Uterus (tissue), 3 donors: ENCODE measurements at regions not wholly inside any gene's neighbourhood (a gene's known extent, or its start where the extent isn't known, plus 50 kb on each side); places are given as distances from the start of the nearest gene placed in this dataset.

ENCODE experiments used
- DNase-seq, 2 donors: peaks; one replicate each; pipeline ENCODE4 v3.0.0-alpha.2; 2019 to 2020
- H3K27ac ChIP-seq, 2 donors: fragments of 200-600 bp; sonication (generic); 1 replicate in 1 of 2; 2 replicates in 1 of 2; pipeline ENCODE4 v1.5.1; 2016 to 2018
- H3K27me3 ChIP-seq, 2 donors: fragments of 200-600 bp; sonication (generic); one replicate each; pipeline ENCODE4 v1.5.1; 2018 to 2019; ENCODE audit warnings: control low read depth in 1 of 2
- H3K36me3 ChIP-seq, 2 donors: fragments of 200-600 bp; sonication (generic); one replicate each; pipeline ENCODE4 v1.5.1; 2019; ENCODE audit warnings: control low read depth in 1 of 2
- H3K4me1 ChIP-seq, 2 donors: fragments of 200-600 bp; sonication (generic); one replicate each; pipeline ENCODE4 v1.5.1; 2018 to 2019; ENCODE audit warnings: control low read depth in 1 of 2
- H3K4me3 ChIP-seq, 2 donors: fragments of 200-600 bp; sonication (generic); 1 replicate in 1 of 2; 2 replicates in 1 of 2; pipeline ENCODE4 v1.5.1; 2018 to 2019; ENCODE audit warnings: mild to moderate bottlenecking in 1 of 2
- H3K9me3 ChIP-seq, 2 donors: fragments of 200-600 bp; sonication (generic); one replicate each; pipeline ENCODE4 v1.5.1; 2019; ENCODE audit warnings: control low read depth in 1 of 2
- CTCF ChIP-seq, 4 experiments: fragments of 200-600 bp in 2 of 4; fragments of 450-650 bp in 2 of 4; sonication (generic) in 2 of 4; IDR thresholded peaks; one replicate each; pipeline ENCODE4 v1.5.1; 2016 to 2019; ENCODE audit warnings: antibody characterized with exemption in 4 of 4, mild to moderate bottlenecking in 2 of 4, moderate library complexity in 1 of 4
- POLR2A ChIP-seq, 2 donors: fragments of 450-650 bp; IDR thresholded peaks; one replicate each; pipeline ENCODE4 v1.6.1; 2016; ENCODE audit warnings: antibody characterized with exemption in 2 of 2, mild to moderate bottlenecking in 1 of 2, moderate library complexity in 1 of 2
- intact Hi-C: fragments of 100-400 bp; cut with DNase I; formaldehyde crosslinking; loops from one replicate; pipeline ENCODE4 v1.15.1; 2023; ENCODE audit warnings: low total_unique reads
- donor health status: DM: yes; HTN: yes; CAD: no.

DNA sequence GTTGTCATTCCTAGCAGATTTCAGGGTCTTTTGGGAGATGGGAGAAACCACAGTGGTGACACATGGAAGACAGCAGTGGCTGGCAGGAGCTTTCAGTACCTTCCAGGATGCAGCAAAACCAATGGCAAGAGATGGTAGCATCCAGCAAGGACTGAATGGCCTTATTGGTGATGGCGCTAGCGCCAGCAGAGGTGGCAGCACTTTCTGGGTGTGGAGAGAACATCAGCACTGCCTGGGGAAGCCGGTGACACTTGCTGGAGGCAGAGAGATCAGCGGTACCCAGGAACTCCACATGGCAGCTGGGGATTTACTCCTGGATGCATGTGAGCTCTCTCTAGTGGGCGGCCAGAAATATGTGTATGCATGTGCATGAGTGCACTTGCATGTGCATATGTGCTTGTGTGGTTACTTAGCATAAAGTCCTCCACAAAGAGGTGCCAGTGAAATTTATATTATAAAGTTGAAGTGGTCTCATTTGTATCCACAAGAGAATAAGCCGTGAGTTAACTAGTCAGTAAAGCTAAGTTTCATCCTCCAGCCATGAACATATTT, 364.7 kb downstream of the LMX1A start:
- Histone ChIP-seq H3K4me1 (no peaks in the 10 kb centered on the region), H3K27me3 (no peaks in the 10 kb centered on the region), H3K9me3 (no peaks in the 10 kb centered on the region), H3K27ac (no peak overlapping the region), H3K4me3 (no peak overlapping the region), H3K36me3 (no peaks in the 10 kb centered on the region)
- intact Hi-C loops: no loop called here
- no peak for DNase-seq
- TF ChIP-seq POLR2A (IDR thresholded peaks at IDR 0.05) (no peak), CTCF (IDR thresholded peaks at IDR 0.05) (no peak)

- H3K4me1 ChIP-seq: no peaks in the 10 kb centered on the region
- no peak overlapping the region for H3K27ac ChIP-seq
- no peaks in the 10 kb centered on the region for H3K9me3 ChIP-seq
- H3K36me3 ChIP-seq: no peaks in the 10 kb centered on the region
- intact Hi-C loops: no loop called here
- H3K4me3 ChIP-seq: no peak overlapping the region
- no peak for DNase-seq
- no peaks in the 10 kb centered on the region for H3K27me3 ChIP-seq
- TF ChIP-seq POLR2A (IDR thresholded peaks at IDR 0.05) (no peak), CTCF (IDR thresholded peaks at IDR 0.05) (no peak)
Observed at GRCh38 chr1:164983023-164983650, 373.4 kb downstream of the LMX1A start.

DNA sequence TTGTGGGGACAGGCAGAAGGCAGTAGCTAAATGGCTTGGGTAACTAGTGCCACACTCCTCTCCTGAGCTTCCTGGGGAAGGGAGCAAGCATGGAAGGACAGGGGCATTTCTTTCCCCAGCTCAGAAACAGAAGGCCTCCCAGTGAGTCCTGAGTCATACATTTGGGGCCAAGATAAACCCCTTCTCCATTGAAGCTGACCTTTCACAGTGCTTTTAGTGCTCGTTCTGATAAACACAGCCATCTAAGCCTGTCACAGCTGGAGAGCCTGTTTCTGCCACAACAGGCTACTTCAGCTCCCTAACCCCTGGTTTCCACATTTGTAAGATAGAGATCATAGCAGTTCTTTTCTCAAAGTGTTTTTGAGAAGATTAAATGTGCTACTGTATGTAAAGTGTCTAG, 374.0 kb downstream of the LMX1A start:
- Histone ChIP-seq H3K4me3 (no peak overlapping the region), H3K27ac (no peak overlapping the region), H3K36me3 (no peaks in the 10 kb centered on the region), H3K27me3 (no peaks in the 10 kb centered on the region), H3K9me3 (no peaks in the 10 kb centered on the region), H3K4me1 (no peaks in the 10 kb centered on the region)
- intact Hi-C loops: no loop called here
- TF ChIP-seq CTCF (IDR thresholded peaks at IDR 0.05): no peak
- DNase-seq: no peak

DNA sequence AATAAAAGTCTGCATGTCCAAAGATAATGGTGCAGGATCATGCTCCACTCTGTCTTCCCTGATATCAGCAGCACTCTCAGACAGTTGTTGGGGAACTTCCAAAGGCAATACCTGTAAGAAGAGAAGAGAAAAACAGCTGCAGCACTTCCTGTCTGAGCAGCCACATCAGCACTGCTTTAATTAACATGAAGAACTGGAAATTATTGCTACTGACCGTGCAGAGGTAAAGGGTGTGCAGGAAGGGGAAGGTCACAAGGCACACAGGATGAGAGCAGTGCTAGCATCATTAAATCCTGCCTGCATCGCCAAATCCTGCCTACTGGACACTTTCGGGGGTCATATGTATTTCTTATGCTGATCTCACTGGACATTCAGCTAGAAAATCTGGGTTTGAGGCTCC, 379.0 kb downstream of the LMX1A start:
- intact Hi-C loops: no loop called here
- H3K4me3 ChIP-seq: no peak overlapping the region
- no peak overlapping the region for H3K27ac ChIP-seq
- H3K9me3 ChIP-seq: no peaks in the 10 kb centered on the region
- no peaks in the 10 kb centered on the region for H3K4me1 ChIP-seq
- no peaks in the 10 kb centered on the region for H3K36me3 ChIP-seq
- TF ChIP-seq CTCF (IDR thresholded peaks at IDR 0.05) (no peak), POLR2A (IDR thresholded peaks at IDR 0.05) (no peak)
- DNase-seq: no peak
- no peaks in the 10 kb centered on the region for H3K27me3 ChIP-seq

DNA sequence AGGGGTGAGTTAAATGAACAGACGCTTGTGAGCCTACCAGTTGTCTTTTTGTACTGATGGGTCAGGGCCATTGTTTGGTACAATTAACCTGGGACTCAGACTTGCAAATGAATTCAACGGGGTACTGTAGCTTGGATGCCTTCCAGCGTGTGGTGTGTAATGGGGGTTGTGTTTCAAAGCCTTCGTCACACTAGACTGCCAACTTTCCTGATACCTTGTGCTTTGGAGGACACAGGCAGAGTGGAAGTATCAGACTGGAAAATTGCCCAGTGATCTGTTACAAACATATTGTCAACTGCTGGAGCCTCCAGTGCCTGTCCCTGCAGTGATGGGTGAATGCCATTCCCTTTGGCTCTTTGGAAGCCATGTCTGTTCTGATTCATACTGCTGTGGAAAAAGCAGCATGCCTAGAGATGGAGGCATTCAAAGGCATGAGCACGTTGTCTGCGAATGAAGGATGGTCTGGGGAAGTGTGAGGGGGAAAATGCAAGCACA, 384.5 kb downstream of the LMX1A start:
- Histone ChIP-seq H3K4me1 (no peaks in the 10 kb centered on the region), H3K27me3 (no peaks in the 10 kb centered on the region), H3K9me3 (no peaks in the 10 kb centered on the region), H3K36me3 (no peaks in the 10 kb centered on the region), H3K27ac (no peak overlapping the region), H3K4me3 (no peak overlapping the region)
- no peak for DNase-seq
- intact Hi-C loops: no loop called here
- TF ChIP-seq POLR2A (IDR thresholded peaks at IDR 0.05) (no peak), CTCF (IDR thresholded peaks at IDR 0.05) (no peak)
